Neuron (in vitro differentiated cells): ENCODE measurements at regions not wholly inside any gene's neighbourhood (a gene's known extent, or its start where the extent isn't known, plus 50 kb on each side); places are given as distances from the start of the nearest gene placed in this dataset.

Source experiments
- H2AFZ ChIP-seq: one replicate; pipeline ENCODE4 v1.6.1; 2013; ENCODE audit warnings: low read depth, mild to moderate bottlenecking, inconsistent platforms, low read length, moderate library complexity
- H3K27me3 ChIP-seq: one replicate; pipeline ENCODE4 v1.6.1; 2013; ENCODE audit warnings: low read length; ENCODE audit not compliant: insufficient read depth
- H3K36me3 ChIP-seq: one replicate; pipeline ENCODE4 v1.6.1; 2013; ENCODE audit warnings: low read length; ENCODE audit not compliant: insufficient read depth
- H3K4me1 ChIP-seq: one replicate; pipeline ENCODE4 v1.6.1; 2013; ENCODE audit warnings: low read length; ENCODE audit not compliant: insufficient read depth
- H3K4me3 ChIP-seq: 2 replicates; pipeline ENCODE4 v1.5.1; 2013; ENCODE audit warnings: mild to moderate bottlenecking, low read length, moderate library complexity
- H3K9me3 ChIP-seq: one replicate; pipeline ENCODE4 v1.6.1; 2013; ENCODE audit warnings: low read length

GRCh38 chrX:38965888-38966287 lies 164.6 kb downstream of the MID1IP1 start:
- Histone ChIP-seq H3K4me1 (peaks cover 5% of the 10 kb centered on the region), H3K4me3 (no peak overlapping the region)

GRCh38 chrX:38968344-38969216 lies 167.3 kb downstream of the MID1IP1 start:
- no peaks in the 10 kb centered on the region for H3K36me3 ChIP-seq
- no peak overlapping the region for H2AFZ ChIP-seq
- no peaks in the 10 kb centered on the region for H3K27me3 ChIP-seq
- no peaks in the 10 kb centered on the region for H3K9me3 ChIP-seq
- H3K4me1 ChIP-seq: peaks cover 5% of the 10 kb centered on the region
- H3K4me3 ChIP-seq: no peak overlapping the region

More at GRCh38 chrX:38965888-38966287, 164.6 kb downstream of the MID1IP1 start:
- no peaks in the 10 kb centered on the region for H3K36me3 ChIP-seq
- H3K27me3 ChIP-seq: no peaks in the 10 kb centered on the region
- H2AFZ ChIP-seq: no peak overlapping the region
- H3K9me3 ChIP-seq: no peaks in the 10 kb centered on the region

- no peak overlapping the region for H2AFZ ChIP-seq
- no peaks in the 10 kb centered on the region for H3K36me3 ChIP-seq
- H3K4me3 ChIP-seq: no peak overlapping the region
- no peaks in the 10 kb centered on the region for H3K27me3 ChIP-seq
- H3K4me1 ChIP-seq: peaks cover 5% of the 10 kb centered on the region
- no peaks in the 10 kb centered on the region for H3K9me3 ChIP-seq
Observed at GRCh38 chrX:38970074-38970473, 168.8 kb downstream of the MID1IP1 start.

- H3K36me3 ChIP-seq: no peaks in the 10 kb centered on the region
- H3K4me3 ChIP-seq: no peak overlapping the region
- peaks cover 5% of the 10 kb centered on the region for H3K4me1 ChIP-seq
- no peaks in the 10 kb centered on the region for H3K9me3 ChIP-seq
- H2AFZ ChIP-seq: no peak overlapping the region
- no peaks in the 10 kb centered on the region for H3K27me3 ChIP-seq
Observed at GRCh38 chrX:38970845-38971244, 169.6 kb downstream of the MID1IP1 start.

- no peaks in the 10 kb centered on the region for H3K9me3 ChIP-seq
- no peaks in the 10 kb centered on the region for H3K4me1 ChIP-seq
- H3K36me3 ChIP-seq: no peaks in the 10 kb centered on the region
- H2AFZ ChIP-seq: no peak overlapping the region
- no peaks in the 10 kb centered on the region for H3K27me3 ChIP-seq
- no peak overlapping the region for H3K4me3 ChIP-seq
Observed at GRCh38 chrX:38973322-38973721, 172.1 kb downstream of the MID1IP1 start.

- H3K9me3 ChIP-seq: no peaks in the 10 kb centered on the region
- no peaks in the 10 kb centered on the region for H3K36me3 ChIP-seq
- H3K4me3 ChIP-seq: no peak overlapping the region
- no peaks in the 10 kb centered on the region for H3K27me3 ChIP-seq
- no peak overlapping the region for H2AFZ ChIP-seq
- no peaks in the 10 kb centered on the region for H3K4me1 ChIP-seq
Observed at GRCh38 chrX:38974542-38974941, 173.3 kb downstream of the MID1IP1 start.

- H3K4me1 ChIP-seq: no peaks in the 10 kb centered on the region
- H3K4me3 ChIP-seq: no peak overlapping the region
- H3K36me3 ChIP-seq: no peaks in the 10 kb centered on the region
- no peaks in the 10 kb centered on the region for H3K27me3 ChIP-seq
- no peaks in the 10 kb centered on the region for H3K9me3 ChIP-seq
- H2AFZ ChIP-seq: no peak overlapping the region
Observed at GRCh38 chrX:38975368-38975942, 174.2 kb downstream of the MID1IP1 start.

- Histone ChIP-seq H3K27me3 (no peaks in the 10 kb centered on the region), H3K36me3 (no peaks in the 10 kb centered on the region), H2AFZ (no peak overlapping the region), H3K4me1 (no peaks in the 10 kb centered on the region), H3K9me3 (no peaks in the 10 kb centered on the region), H3K4me3 (no peak overlapping the region)
Observed at GRCh38 chrX:38982370-38982769, 181.1 kb downstream of the MID1IP1 start.

GRCh38 chrX:38982843-38983242 lies 181.6 kb downstream of the MID1IP1 start:
- H3K4me3 ChIP-seq: no peak overlapping the region
- no peaks in the 10 kb centered on the region for H3K27me3 ChIP-seq
- H2AFZ ChIP-seq: no peak overlapping the region

GRCh38 chrX:38985375-38985774 lies 184.1 kb downstream of the MID1IP1 start:
- Histone ChIP-seq H3K36me3 (no peaks in the 10 kb centered on the region), H3K9me3 (no peaks in the 10 kb centered on the region), H3K4me3 (no peak overlapping the region), H2AFZ (no peak overlapping the region), H3K27me3 (no peaks in the 10 kb centered on the region), H3K4me1 (no peaks in the 10 kb centered on the region)

More at GRCh38 chrX:38982843-38983242, 181.6 kb downstream of the MID1IP1 start:
- no peaks in the 10 kb centered on the region for H3K36me3 ChIP-seq
- H3K9me3 ChIP-seq: no peaks in the 10 kb centered on the region
- H3K4me1 ChIP-seq: no peaks in the 10 kb centered on the region

- Histone ChIP-seq H2AFZ (no peak overlapping the region), H3K4me3 (no peak overlapping the region), H3K36me3 (no peaks in the 10 kb centered on the region), H3K4me1 (no peaks in the 10 kb centered on the region), H3K9me3 (no peaks in the 10 kb centered on the region), H3K27me3 (no peaks in the 10 kb centered on the region)
Observed at GRCh38 chrX:38985945-38986344, 184.7 kb downstream of the MID1IP1 start.

GRCh38 chrX:38986586-38986985 lies 185.3 kb downstream of the MID1IP1 start:
- no peak overlapping the region for H3K4me3 ChIP-seq
- no peaks in the 10 kb centered on the region for H3K27me3 ChIP-seq
- no peak overlapping the region for H2AFZ ChIP-seq
- no peaks in the 10 kb centered on the region for H3K4me1 ChIP-seq
- H3K36me3 ChIP-seq: no peaks in the 10 kb centered on the region
- H3K9me3 ChIP-seq: no peaks in the 10 kb centered on the region

- H3K9me3 ChIP-seq: no peaks in the 10 kb centered on the region
- no peak overlapping the region for H2AFZ ChIP-seq
- H3K4me3 ChIP-seq: no peak overlapping the region
- no peaks in the 10 kb centered on the region for H3K36me3 ChIP-seq
- no peaks in the 10 kb centered on the region for H3K27me3 ChIP-seq
- H3K4me1 ChIP-seq: no peaks in the 10 kb centered on the region
Observed at GRCh38 chrX:38987198-38987651, 186.0 kb downstream of the MID1IP1 start.
